Activated CD4-positive, alpha-beta T cell treated with anti-CD3 and anti-CD28 coated beads, Interleukin-2, amount 50 U/mL, for 48 hours (primary cell): ENCODE measurements at regions not wholly inside any gene's neighbourhood (a gene's known extent, or its start where the extent isn't known, plus 50 kb on each side); places are given as distances from the start of the nearest gene placed in this dataset.
"Not testable (repeated sequence)": the region's sequence is repeated elsewhere in the genome, so short reads cannot be mapped to it uniquely, and the experiment has no call there.

ENCODE experiments used
- DNase-seq, 2 experiments: peaks; one replicate each; pipeline ENCODE4 v3.0.0-alpha.2; 2020

DNA sequence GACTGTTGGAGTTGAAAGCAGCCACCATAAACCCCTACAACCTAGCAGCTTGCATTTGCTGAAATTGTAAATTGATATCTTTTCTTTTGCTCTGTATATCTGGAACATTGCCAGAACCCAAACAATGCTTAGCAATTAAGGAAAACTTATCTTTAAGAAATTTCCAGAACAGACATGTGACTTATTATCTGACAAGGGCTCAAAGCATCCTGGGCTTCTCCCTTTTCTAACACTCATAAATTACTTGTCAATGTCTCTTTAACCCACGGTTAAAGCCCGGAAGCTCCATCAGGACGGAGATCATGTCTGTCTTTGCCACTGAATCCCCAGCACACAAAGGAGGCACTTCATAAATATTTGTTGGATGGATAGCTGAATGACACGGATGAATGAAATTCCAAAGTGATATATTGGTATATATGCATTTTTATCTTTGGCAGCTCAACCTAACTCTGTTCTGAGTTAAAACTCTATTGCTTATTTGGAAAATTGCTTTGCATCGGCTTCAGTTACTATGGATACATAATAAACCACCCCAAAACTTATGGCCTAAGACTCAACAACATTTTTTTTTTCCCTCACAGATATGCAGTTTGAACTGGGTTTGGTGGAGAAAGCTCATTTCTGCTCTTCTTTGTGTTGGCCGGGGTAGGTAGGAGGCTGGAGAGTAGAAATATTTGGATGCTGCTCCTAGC, 103.1 kb upstream of the CLINT1 start:
- no peak for DNase-seq

DNA sequence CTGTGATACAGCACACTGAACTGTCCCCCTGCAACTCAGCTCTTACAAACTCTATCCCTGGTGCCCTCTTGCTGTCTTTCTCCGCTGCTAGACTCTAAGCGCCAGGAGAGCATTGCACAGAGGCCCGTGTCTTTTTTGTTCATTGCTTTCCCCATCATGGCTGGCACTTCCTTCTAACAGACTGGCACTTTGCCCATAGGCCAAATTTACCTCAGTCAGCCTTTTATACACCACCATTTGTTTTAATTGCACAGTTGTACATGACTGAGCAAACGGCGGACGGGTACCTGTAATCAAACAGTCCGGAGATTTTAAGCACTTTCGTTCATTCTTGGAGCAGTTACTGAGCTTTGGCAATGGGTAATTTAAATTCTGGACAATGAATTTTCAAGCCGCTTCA, 102.2 kb upstream of the CLINT1 start:
- DNase-seq = no peak

DNA sequence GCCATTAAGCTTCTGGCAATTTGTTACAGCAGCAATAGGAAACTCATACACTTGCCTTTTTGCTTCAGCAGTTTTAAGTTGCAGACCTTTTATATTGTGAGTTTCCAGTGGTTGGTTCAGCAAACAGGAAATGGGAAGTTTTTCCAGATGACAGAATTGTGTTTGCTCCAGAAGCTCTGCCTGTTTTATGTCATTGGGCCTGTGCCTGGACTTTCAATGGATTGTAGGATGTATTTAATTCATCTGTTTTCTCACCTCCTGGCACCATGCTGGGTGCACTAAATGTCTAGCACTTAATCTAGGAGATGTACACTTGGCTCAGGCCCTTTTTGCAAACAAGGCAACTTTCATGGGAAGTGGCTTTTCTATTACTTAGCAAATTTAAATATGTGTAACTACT, 100.4 kb upstream of the CLINT1 start:
- DNase-seq = no peak

DNA sequence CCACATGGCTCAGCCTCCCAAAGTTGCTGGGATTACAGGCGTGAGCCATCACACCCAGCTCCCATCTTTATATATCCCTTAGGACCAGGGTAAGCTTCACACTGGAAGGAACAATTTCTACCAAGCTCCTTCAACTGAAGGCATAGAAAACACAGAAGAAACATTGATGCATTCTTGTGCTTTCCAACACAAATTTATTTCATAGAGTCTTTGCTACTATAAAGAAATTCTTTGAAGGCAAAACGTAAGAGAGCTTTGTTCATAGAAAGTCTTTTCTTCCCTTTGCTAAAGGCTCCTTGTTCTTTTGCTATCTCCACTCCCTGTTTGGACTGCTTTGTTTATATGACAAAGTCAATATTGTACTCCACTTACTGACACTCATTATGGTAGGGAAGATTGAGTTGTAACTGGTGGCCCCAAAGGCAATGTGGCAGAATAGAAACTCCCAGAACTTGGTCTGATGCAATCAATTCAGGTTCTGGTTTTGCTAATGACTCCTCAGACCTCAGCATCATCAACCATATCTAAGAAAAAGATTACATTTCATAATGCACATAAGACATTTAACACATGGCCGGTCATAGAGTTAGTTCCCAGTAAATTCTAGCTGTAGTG, 97.4 kb upstream of the CLINT1 start:
- no peak for DNase-seq

DNA sequence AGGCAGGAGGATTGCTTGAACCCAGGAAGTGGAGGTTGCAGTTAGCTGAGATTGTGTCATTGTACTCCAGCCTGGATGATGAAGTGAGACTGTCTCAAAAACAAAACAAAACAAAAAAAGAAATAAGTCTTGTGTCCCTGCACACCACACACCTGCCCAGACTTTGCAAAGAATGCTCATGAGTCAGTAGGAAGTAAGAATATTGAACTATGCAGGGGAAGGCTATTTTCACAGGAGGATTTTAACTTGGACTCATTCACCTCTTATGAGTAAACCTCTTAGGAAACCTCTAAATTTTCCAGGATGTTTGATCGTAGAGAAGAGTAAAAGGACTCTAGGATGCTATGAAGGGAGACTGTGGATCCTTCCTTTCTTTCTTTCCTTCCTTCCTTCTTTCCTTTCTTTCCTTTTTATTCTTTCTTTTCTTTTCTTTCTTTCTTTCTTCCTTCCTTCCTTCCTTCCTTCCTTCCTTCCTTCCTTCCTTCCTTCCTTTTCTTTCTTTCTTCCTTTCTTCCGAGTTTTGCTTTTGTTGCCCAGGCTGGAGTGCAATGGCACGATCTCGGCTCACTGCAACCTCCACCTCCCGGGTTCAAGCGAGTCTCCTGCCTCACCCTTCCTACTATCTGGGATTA, 96.7 kb upstream of the CLINT1 start:
- DNase-seq = no peak

DNA sequence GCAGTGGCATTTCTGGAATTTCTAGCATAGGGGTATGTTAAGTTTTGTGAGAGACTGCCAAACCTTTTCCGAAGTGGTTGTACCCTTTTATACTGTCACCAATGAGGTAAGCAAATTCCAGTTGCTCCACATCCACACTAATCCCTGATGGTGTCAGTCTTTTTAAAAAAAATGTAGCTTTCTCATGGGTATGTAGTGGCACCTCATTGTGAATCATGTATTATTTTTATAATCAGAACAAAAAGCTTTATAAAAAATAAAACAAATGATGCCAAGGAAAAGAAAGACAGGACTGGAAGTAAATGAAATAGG, 93.4 kb upstream of the CLINT1 start:
- no peak for DNase-seq

DNA sequence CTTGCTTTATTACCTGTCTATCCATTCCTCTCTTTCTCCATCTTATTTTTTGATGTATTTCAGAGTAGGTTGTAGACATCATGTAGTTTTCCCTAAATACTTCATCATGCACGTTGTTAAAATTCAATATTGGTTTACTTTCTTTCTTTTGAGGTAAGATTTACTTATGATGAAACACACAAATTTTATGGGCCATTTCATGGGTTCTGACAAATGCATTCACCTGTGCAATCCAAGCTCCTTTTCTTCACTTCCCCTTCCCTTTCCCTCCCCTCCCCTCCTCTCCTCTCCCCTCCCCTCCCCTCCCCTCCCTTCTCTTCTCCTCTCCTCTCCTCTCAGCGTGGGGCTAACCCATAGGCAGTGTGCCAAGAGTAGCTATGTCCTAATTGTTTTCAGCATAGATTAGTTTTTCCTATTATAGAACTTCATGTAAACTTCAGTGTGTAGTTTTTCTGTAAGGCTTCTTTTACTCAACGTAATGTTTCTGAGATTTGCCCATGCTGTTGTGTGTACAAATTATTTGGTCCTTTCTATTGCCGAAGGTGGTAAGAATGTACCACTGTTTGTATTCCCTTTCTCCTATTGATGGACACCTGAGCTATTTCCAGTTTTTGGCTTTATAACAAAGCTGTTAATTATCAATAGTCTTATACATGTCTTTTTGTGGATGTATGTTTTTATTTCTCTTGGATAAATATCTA, 92.9 kb upstream of the CLINT1 start:
- DNase-seq = no peak

DNA sequence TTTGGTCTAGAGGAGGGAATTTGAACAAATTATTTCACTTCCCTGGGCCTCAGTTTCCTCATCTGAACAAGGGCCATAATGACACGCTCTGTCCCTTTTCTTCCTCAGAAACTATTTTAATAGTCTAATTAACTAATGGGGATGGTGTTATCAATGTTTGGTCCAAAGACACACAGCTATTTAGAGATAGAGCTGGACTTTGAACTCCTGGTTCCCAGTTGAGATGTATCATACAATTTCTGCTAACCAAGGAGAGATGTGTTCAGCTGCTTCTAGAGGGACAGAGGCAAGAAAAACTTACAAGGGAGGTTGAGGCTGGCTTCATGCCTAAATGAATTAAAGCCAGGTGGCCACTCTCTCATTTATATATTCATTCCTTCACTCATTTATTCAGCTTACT, 90.6 kb upstream of the CLINT1 start:
- no peak for DNase-seq

DNA sequence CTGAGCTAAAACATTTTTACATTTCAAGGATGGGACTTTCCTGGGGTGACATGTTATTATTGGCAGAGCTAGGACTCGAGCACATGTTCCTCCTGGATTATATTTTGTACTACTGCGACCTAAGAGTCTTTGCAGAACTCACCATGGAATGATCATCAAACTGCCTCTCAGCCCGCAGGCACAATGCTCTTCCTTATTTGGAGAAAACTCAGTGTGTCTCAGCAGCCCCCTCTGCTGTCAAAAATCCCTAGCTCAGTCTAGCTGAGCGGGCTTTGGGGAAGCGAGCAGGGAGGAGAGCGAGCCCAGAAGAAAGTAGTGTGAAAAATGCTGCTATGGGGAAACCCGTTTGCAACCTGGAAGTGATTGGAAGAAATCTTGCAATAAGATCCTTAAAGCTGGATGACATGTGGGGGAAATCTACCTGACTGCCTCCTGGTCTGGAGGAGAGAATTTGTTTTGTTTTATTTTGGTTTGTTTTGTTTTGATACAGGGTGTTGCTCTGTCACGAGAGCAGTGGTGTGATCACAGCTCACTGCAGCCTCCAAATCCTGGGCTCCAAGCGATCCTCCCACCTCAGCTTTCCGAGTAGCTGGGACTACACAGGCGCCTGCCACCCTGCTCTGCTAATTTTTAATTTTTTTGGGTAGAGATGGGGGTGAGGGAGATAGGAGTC, 89.9 kb upstream of the CLINT1 start:
- DNase-seq = peak; percentile 80 to 86

DNA sequence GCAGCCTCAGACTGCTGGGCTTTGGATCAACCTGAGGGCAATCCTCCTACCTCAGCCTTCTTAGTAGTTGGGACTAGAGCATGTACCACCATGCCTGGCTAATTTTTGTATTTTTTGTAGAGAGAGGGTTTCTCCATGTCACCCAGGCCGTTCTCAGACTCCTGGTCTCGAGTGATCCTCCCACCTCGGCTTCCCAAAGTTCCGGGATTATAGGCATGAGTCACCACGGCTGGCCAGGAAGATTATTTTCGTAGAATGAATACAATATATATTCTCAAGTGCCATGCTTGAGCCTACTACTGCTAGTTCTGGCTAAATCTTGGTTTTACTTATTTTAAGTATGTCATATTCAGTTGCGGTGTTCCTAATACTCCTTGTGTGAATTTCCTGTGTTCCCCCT, 88.2 kb upstream of the CLINT1 start:
- no peak for DNase-seq

DNA sequence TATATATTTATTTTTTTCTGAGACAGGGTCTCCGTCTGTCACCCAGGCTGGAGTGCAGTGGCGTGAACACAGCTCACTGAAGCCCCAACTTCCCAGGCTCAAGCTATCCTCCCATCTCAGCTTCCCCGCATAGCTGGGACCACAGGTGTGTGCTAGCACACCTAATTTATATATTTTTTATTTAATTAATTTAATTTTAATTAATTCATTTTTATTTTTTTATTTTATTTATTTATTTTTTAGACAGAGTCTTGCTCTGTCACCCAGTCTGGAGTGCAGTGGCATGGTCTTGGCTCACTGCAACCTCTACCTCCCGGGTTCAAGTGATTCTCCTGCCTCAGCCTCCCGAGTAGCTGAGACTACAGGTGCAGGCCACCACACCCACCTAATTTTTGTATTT, 86.9 kb upstream of the CLINT1 start:
- DNase-seq = not testable (repeated sequence)

DNA sequence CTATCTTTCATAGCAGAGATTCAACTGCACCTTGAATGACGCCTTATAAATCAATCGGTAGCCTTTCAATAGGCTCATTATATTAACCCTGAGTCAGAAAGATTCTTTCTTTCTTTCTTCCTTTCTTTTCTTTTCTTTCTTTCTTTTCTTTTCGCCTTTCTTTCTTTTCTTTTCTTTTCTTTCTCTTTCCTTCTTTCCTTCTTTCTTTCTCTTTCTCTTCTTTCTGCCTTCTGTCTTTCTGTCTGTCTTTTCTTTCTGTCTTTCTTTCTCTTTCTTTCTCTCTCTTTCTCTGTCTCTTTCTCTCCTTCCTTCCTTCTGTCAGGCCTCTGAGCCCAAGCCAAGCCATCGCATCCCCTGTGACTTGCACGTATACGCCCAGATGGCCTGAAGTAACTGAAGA, 86.0 kb upstream of the CLINT1 start:
- DNase-seq = no peak

DNA sequence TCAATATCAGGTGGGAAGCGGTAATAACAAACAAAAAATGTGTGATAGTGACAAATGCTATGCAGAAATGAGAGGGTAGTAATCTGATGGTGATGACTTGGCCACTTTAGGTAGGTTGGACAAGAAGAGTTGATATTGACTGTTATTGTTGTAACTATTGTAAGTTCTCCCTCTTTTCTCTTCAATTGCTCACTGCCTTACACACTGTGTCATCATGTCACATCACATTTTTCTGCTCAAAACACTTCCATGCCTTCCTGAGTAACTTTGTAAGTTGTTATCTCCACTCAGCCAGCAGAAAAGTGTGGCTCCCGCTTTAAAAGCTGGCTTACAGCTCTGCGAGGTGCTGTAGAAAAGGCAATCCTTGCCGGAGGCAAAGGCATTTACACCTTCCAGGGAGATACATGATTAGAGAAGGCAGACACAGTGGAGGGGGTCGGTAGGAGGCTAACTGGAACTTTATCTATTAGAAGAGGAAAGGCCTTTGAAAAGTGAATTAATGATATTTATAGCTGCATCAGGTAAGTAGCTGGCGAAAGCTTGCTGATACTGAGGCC, 85.2 kb upstream of the CLINT1 start:
- DNase-seq = no peak

DNA sequence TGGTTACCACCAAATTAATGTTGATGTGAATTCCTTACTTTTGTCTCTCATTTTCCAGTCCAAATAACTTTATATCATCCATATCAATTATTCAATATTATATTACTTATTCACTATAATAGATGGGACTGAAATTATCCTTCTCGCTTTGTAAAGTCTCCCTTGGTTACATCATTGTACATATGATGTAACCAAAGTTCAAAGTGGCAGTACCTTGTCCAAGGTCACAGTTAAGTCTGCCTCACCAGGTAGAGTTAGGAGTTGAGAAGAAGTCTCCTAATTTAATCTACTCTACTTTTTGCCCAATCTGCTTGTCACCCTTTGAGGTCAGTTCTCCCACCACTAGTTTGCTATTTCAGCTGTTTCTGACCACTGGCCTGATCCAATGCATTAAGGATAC, 83.7 kb upstream of the CLINT1 start:
- no peak for DNase-seq

DNA sequence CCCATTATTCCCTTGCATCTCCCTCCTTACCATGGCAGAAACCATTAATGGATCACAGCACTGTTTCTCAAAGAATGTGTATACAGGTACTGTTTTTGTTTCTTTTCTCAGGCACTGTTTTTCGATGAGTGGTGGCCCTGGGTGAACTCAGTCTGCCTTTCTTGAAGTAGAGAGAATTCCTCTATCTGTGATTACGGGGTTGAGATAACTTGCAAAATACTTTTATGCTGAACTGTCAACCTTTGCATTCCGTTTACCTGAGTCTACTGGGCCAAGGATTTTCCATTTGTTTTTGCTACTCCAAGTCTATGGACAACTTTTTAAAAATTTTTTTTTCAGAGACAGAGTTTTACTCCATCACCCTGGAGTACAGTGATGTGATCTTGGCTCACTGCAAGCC, 82.7 kb upstream of the CLINT1 start:
- no peak for DNase-seq

DNA sequence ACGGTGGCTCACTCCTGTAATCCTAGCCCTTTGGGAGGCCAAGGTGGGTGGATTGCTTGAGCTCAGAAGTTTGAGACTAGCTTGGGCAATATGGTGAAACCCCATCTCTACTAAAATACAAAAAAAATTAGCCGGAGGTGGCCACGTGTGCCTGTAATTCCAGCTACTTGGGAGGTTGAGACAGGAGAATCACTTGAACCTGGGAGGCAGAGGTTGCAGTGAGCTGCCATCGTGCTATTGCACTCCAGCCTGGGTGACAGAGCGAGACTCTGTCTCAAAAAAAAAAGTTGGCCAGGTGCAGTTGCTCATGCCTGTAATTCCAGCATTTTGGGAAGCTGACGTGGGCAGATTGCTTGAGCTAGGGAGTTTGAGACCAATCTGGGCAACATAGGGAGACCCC, 79.2 kb upstream of the CLINT1 start:
- DNase-seq = not testable (repeated sequence)

DNA sequence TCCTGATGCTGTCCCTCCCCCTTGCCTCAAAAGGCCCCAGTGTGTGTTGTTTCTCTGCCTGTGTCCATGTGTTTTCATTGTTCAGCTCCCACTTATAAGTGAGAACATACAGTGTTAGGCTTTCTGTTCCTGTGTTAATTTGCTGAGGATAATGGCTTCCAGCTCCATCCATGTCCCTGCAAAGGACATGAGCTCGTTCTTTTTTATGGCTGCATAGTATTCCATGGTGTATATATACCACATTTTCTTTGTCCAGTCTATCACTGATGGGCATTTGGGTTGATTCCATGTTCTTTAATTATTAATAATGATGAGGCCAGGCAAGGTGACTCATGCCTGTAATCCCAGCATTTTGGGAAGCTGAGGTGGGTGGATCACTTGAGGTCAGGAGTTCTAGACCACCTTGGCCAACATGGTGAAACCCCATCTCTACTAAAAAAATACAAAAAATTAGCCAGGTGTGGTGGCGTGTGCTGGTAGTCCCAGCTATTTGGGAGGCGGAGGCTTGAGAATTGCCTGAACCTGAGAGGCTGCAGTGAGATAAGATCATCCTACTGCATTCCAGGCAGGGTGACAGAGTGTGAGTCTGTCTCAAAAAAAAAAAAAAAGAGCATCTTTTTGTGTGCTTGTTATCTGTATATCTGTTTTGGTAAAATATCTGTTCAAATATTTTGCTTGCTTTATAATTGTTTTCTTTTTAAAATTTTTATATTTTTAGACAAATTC, 78.0 kb upstream of the CLINT1 start:
- DNase-seq = not testable (repeated sequence)

DNA sequence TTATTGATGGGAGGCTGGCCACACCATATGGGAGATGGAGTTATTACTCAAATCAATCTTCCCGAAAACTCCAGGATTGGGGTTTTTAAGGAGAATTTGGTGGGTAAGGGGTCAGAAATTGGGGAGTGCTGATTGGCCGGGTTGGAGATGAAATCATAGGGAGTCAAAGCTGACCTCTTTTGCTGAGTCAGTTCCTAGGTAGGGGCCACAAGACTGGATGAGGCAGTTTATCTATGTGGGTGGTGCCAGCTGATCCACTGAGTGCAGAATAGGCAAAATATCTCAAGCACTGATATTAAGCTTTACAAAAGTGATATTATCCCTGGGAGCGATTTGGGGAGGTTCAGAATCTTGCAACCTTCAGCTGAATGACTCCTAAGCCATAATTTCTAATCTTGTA, 75.7 kb upstream of the CLINT1 start:
- DNase-seq = no peak

DNA sequence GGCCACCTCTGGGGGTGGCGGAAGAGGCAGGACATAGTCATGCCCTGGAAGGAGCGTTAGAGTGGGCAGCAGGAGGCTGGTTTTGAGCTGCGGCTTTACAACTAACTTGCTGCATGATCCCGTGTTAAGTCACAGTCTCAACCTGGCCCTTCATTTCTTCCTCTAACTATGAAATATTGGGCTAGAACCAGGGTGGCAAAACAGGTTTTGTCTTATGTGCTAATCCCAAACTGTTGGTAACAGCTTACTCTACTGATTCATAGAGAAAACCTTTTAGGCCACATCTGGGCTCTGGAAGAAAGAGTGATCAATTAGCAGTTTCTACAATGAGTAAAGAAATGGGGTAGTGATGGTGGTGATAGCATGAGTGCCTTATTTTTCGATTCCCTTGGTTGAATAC, 74.1 kb upstream of the CLINT1 start:
- DNase-seq = no peak

DNA sequence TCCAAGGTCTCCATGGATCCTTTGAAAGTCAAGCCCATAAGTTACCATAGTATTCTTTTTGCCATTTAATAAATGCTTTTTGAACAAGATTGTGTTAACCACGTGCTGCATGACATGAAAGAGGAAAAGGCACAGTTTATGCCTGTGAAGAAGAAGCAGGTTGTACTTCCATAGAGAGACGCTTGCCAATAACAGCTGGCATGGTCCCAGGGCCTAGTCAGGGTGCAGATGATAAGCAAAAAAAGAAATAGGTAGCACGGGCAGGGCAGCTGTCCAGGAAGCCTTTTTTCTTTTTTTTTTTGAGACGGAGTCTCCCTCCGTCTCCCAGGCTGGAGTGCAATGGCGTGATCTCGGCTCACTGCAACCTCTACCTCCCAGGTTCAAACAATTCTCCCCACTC, 71.8 kb upstream of the CLINT1 start:
- no peak for DNase-seq

DNA sequence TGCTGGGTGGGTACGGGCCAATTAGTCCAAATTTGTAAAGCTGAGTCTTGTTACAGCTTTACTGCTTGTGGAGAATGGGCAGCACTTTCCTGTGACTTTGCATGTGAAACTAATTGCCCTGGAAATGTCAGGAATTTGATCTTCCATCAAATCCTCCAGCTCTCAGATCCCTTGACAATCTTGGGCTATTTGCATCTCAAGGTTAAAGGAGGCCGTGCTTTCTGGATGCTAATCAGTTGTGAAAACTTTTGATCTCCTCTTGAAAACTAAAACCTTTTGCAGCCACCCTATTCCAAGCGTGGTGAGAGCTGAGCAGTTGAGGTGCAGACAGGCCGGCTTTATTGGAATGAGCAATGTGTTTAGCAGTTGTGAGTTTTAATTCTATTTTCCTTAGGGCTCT, 68.0 kb upstream of the CLINT1 start:
- DNase-seq = no peak
